Ascending aorta (tissue), 2 donors: ENCODE measurements at regions not wholly inside any gene's neighbourhood (a gene's known extent, or its start where the extent isn't known, plus 50 kb on each side); places are given as distances from the start of the nearest gene placed in this dataset.

Experiments
- DNase-seq, 2 donors: peaks; one replicate each; pipeline ENCODE4 v3.0.0-alpha.2; 2019; ENCODE audit warnings: low spot score in 2 of 2
- H3K27ac ChIP-seq, 2 donors: fragments of 200-600 bp; sonication (generic); one replicate each; pipeline ENCODE4 v1.5.1; 2016 to 2017; ENCODE audit warnings: mild to moderate bottlenecking in 1 of 2
- H3K27me3 ChIP-seq: fragments of 200-600 bp; sonication (generic); one replicate; pipeline ENCODE4 v1.5.1; 2017
- H3K36me3 ChIP-seq, 2 donors: fragments of 200-600 bp; sonication (generic); one replicate each; pipeline ENCODE4 v1.5.1; 2016
- H3K4me1 ChIP-seq, 2 donors: fragments of 200-600 bp; sonication (generic); one replicate each; pipeline ENCODE4 v1.5.1; 2016 to 2017; ENCODE audit warnings: mild to moderate bottlenecking in 1 of 2
- H3K4me3 ChIP-seq, 2 donors: fragments of 200-600 bp; sonication (generic); one replicate each; pipeline ENCODE4 v1.5.1; 2016 to 2017; ENCODE audit warnings: mild to moderate bottlenecking in 1 of 2
- H3K9me3 ChIP-seq, 2 donors: fragments of 200-600 bp; sonication (generic); one replicate each; pipeline ENCODE4 v1.5.1; 2016
- intact Hi-C: fragments of 100-400 bp; cut with DNase I; formaldehyde crosslinking; loops from one replicate; pipeline ENCODE4 v1.15.1; 2023
- TF ChIP-seq, protein P1 (sequence below), 3 experiments: fragments of 200-600 bp in 2 of 3; fragments of 450-650 bp in 1 of 3; sonication (generic) in 2 of 3; IDR thresholded peaks; one replicate each; pipeline ENCODE4 v1.5.1; 2016 to 2019; ENCODE audit warnings: antibody characterized with exemption in 3 of 3, mild to moderate bottlenecking in 1 of 3, moderate library complexity in 1 of 3

- no peak for DNase-seq
- Histone ChIP-seq H3K27ac (no peak overlapping the region), H3K9me3 (no peaks in the 10 kb centered on the region), H3K27me3 (no peaks in the 10 kb centered on the region), H3K4me1 (peaks cover 0 to 13% of the 10 kb centered on the region in 2 donors), H3K36me3 (no peaks in the 10 kb centered on the region), H3K4me3 (no peak overlapping the region)
- intact Hi-C loops = no loop called here
- TF ChIP-seq, protein P1, sequence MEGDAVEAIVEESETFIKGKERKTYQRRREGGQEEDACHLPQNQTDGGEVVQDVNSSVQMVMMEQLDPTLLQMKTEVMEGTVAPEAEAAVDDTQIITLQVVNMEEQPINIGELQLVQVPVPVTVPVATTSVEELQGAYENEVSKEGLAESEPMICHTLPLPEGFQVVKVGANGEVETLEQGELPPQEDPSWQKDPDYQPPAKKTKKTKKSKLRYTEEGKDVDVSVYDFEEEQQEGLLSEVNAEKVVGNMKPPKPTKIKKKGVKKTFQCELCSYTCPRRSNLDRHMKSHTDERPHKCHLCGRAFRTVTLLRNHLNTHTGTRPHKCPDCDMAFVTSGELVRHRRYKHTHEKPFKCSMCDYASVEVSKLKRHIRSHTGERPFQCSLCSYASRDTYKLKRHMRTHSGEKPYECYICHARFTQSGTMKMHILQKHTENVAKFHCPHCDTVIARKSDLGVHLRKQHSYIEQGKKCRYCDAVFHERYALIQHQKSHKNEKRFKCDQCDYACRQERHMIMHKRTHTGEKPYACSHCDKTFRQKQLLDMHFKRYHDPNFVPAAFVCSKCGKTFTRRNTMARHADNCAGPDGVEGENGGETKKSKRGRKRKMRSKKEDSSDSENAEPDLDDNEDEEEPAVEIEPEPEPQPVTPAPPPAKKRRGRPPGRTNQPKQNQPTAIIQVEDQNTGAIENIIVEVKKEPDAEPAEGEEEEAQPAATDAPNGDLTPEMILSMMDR (IDR thresholded peaks at IDR 0.05) = no peak
Observed at GRCh38 chr2:238696786-238697185, 151.1 kb upstream of the TWIST2 start.

DNA sequence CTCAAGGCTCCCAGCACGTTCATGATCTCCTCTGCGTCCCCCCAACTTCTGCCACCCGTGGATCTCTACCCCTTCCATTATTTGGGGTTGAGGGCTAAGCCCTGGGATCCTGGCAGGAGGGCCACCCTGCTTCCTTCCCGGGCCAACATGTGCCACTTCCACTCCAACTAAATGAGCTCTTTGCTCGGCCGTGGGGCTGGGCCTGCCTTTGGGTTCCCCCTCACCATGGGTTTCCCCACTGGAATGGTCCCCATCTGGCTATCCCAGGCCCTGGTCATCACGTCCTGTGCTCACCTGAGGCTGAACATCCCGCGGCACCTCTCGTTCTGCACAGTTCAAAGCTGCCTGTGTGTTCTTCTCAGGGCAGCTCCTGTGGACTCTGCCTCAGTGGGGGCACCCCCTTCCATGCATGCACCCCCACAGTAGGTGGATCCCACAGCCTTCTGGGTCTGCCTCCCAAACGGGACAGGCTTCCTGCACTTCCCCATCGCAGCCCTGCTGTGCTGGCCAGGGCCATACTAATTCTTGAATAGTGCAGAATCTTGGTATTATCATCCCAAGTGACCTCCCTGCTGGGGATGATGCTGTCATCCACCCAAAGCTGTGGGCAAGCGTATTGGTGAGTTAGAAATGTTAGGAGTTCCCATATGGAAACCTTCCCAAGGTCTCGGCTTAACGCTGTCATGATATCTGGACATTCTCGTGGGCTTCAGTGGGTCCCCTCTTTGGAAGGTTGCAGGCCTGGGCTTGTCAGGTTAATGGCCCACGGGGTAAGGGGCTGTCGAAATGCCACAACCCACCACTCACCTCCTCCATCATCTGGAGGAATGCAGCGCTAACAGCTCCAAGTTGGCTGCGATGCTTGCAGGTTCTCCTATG is 150.5 kb upstream of the TWIST2 start:
- Histone ChIP-seq H3K4me1 (peaks cover 0 to 13% of the 10 kb centered on the region in 2 donors), H3K27ac (no peak overlapping the region), H3K27me3 (no peaks in the 10 kb centered on the region), H3K36me3 (no peaks in the 10 kb centered on the region), H3K9me3 (no peaks in the 10 kb centered on the region), H3K4me3 (no peak overlapping the region)
- intact Hi-C loops = no loop called here
- TF ChIP-seq, protein P1 (IDR thresholded peaks at IDR 0.05) = no peak
- no peak for DNase-seq

DNA sequence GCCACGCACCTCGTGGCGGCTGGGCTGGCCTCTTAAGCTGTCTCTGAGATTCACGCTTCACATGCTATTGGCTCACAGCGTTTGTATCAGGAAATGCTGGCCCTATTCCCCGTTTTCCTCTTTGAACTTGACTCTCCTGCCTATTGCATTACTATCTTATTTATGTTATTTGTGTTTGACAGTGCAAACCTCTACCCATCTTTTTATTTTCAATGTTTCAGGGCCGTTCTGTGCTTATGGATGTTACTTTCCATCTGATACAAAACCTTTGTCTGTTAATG is 149.9 kb upstream of the TWIST2 start:
- no peak for DNase-seq
- no peaks in the 10 kb centered on the region for H3K9me3 ChIP-seq
- H3K4me3 ChIP-seq = no peak overlapping the region
- H3K27me3 ChIP-seq = no peaks in the 10 kb centered on the region
- intact Hi-C loops = no loop called here
- no peak overlapping the region for H3K27ac ChIP-seq
- peaks cover 0 to 13% of the 10 kb centered on the region in 2 donors for H3K4me1 ChIP-seq
- TF ChIP-seq, protein P1 (IDR thresholded peaks at IDR 0.05) = no peak
- no peaks in the 10 kb centered on the region for H3K36me3 ChIP-seq

DNA sequence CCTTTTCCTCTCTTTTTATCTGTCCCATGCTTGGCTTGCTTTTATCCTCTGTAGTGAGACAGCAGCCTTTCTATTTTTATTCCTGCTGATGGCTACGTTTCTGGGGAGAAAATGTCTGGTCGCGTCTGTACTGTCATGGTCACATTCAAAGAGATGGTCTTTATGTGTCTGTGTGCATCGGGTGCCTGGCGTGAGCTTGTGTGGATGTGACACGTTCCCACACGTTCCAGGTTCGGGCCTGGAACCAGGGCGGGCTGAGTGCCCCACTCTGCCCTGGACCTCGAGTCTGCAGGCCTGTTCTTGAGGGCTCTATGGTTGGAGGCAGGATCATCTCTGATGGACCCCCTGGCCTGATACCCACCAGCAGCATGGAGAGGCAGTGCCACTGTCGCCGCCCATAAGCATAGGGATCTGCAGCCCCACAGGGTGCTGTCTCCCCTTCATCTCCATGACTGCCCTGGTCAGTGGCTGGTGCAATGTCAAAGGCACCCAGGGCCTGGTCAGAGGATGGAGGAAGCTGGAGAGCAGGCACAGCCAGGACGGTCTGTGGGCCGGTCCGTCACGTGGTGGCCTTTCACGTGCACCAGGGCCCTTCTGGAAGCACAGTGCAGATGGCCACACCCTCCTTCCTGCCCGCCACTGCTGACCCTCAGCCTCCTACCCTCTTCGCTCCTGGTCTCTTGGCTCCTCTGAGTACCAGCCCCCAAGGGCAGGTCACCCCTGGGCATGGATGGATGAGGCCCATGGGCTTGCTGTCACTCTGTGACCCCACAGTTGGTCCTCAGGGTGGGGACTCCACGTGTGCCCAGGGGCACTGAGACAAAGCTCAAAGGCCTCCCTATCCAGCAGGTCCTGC is 149.2 kb upstream of the TWIST2 start:
- H3K4me3 ChIP-seq = no peak overlapping the region
- no peaks in the 10 kb centered on the region for H3K27me3 ChIP-seq
- H3K9me3 ChIP-seq = no peaks in the 10 kb centered on the region
- peaks cover 0 to 13% of the 10 kb centered on the region in 2 donors for H3K4me1 ChIP-seq
- DNase-seq = no peak
- intact Hi-C loops = no loop called here
- TF ChIP-seq, protein P1 (IDR thresholded peaks at IDR 0.05) = no peak
- no peak overlapping the region for H3K27ac ChIP-seq
- H3K36me3 ChIP-seq = no peaks in the 10 kb centered on the region

DNA sequence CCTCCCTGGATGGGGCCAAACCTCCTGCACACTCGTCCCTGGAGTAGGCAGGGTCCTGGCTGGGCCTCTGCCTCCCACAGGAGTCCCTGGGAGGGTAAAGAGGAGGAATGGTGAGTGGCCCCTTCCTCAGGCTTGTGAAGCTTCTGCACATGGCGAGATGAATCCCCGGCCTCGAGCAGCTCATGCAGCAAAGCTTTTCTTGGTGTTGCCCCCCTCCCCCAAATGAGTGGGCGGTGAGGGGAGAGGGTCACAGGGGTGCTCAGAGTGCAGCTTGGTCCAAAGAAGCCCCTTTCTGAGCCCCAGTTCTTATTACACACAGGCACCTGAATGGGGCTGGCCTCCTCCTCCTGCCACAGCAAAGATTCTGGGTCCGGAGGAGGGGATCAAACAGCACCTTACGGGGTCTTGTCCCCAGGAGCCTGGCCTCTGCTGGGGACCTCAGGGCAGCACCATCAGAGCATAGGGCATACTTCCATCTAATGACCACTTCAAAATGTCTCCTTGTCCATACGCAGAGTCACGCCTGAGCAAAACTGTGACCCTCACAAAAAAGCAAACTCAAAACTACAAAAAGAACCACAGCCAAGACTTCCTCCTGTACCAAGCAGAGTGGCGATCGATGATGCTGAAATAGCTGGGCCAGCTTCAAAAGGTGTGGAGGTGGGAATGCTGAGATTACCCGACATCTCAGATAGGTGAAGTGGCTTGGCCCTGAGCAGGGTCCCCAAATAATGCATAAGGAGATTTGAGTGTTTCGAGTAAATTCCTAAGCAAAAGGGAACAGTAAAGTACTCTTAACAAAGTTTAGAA is 148.4 kb upstream of the TWIST2 start:
- TF ChIP-seq, protein P1 (IDR thresholded peaks at IDR 0.05) = no peak
- peaks cover 0 to 13% of the 10 kb centered on the region in 2 donors for H3K4me1 ChIP-seq
- H3K9me3 ChIP-seq = no peaks in the 10 kb centered on the region
- H3K27me3 ChIP-seq = no peaks in the 10 kb centered on the region
- intact Hi-C loops = no loop called here
- DNase-seq = no peak
- H3K4me3 ChIP-seq = no peak overlapping the region
- H3K36me3 ChIP-seq = no peaks in the 10 kb centered on the region
- H3K27ac ChIP-seq = no peak overlapping the region
